Activated T-cell treated with anti-CD3 and anti-CD28 coated beads, Interleukin-2, amount 50 U/mL, for 4 hours (primary cell): ENCODE measurements at regions not wholly inside any gene's neighbourhood (a gene's known extent, or its start where the extent isn't known, plus 50 kb on each side); places are given as distances from the start of the nearest gene placed in this dataset.
"Not testable (repeated sequence)": the region's sequence is repeated elsewhere in the genome, so short reads cannot be mapped to it uniquely, and the experiment has no call there.

Experiments
- ATAC-seq, 2 donors: fragments of 200-7000 bp; cut with Tn5 transposase; one replicate each; pipeline ENCODE4 v1.10.0; 2021
- DNase-seq: peaks from one replicate; pipeline ENCODE4 v3.0.0-alpha.2; 2020
- H3K27me3 Mint-ChIP-seq: one replicate; pipeline ENCODE4 v1.8.0; 2021; ENCODE audit warnings: low read depth, mixed read lengths
- H3K36me3 Mint-ChIP-seq: one replicate; pipeline ENCODE4 v1.8.0; 2022; ENCODE audit warnings: mixed read lengths; ENCODE audit not compliant: insufficient read depth
- H3K4me1 Mint-ChIP-seq: one replicate; pipeline ENCODE4 v1.8.0; 2021; ENCODE audit warnings: low read depth, mixed read lengths
- H3K4me3 Mint-ChIP-seq: one replicate; pipeline ENCODE4 v1.8.0; 2021; ENCODE audit warnings: mild to moderate bottlenecking, moderate library complexity, mixed read lengths
- H3K9me3 Mint-ChIP-seq: one replicate; pipeline ENCODE4 v1.8.0; 2021; ENCODE audit warnings: mixed read lengths

GRCh38 chr2:222760301-222760897, 88.9 kb downstream of the MOGAT1 start:
- Mint-ChIP-seq H3K4me3 (no peak overlapping the region), H3K27me3 (peaks cover 3% of the 10 kb centered on the region), H3K9me3 (no peaks in the 10 kb centered on the region), H3K4me1 (no peaks in the 10 kb centered on the region), H3K36me3 (no peaks in the 10 kb centered on the region)
- ATAC-seq (no peak), DNase-seq (no peak)

GRCh38 chr2:222761888-222762287, 90.4 kb downstream of the MOGAT1 start:
- DNase-seq (no peak), ATAC-seq (no peak)
- H3K9me3 Mint-ChIP-seq, result no peaks in the 10 kb centered on the region
- H3K4me3 Mint-ChIP-seq, result no peak overlapping the region
- no peaks in the 10 kb centered on the region for H3K4me1 Mint-ChIP-seq
- H3K27me3 Mint-ChIP-seq, result peaks cover 7% of the 10 kb centered on the region
- no peaks in the 10 kb centered on the region for H3K36me3 Mint-ChIP-seq

- Mint-ChIP-seq H3K9me3 (no peaks in the 10 kb centered on the region), H3K36me3 (no peaks in the 10 kb centered on the region), H3K4me1 (no peaks in the 10 kb centered on the region), H3K4me3 (no peak overlapping the region), H3K27me3 (peaks cover 7% of the 10 kb centered on the region)
- ATAC-seq, result no peak
- no peak for DNase-seq
Measured at GRCh38 chr2:222762342-222762741, 90.9 kb downstream of the MOGAT1 start.

GRCh38 chr2:222765883-222766282, 94.4 kb downstream of the MOGAT1 start:
- not testable (repeated sequence) for ATAC-seq, H3K9me3 Mint-ChIP-seq, H3K36me3 Mint-ChIP-seq, H3K27me3 Mint-ChIP-seq, H3K4me1 Mint-ChIP-seq, DNase-seq, H3K4me3 Mint-ChIP-seq

- not testable (repeated sequence) for H3K36me3 Mint-ChIP-seq, H3K4me3 Mint-ChIP-seq, H3K9me3 Mint-ChIP-seq, H3K4me1 Mint-ChIP-seq, ATAC-seq, H3K27me3 Mint-ChIP-seq, DNase-seq
Measured at GRCh38 chr2:222768019-222768418, 92.8 kb upstream of the ACSL3 start.

GRCh38 chr2:222769446-222769845, 91.4 kb upstream of the ACSL3 start:
- no peak for DNase-seq
- Mint-ChIP-seq H3K4me1 (no peaks in the 10 kb centered on the region), H3K27me3 (peaks cover 11% of the 10 kb centered on the region), H3K4me3 (no peak overlapping the region), H3K9me3 (no peaks in the 10 kb centered on the region), H3K36me3 (no peaks in the 10 kb centered on the region)
- no peak for ATAC-seq

GRCh38 chr2:222769941-222770340, 90.9 kb upstream of the ACSL3 start:
- H3K36me3 Mint-ChIP-seq, result no peaks in the 10 kb centered on the region
- DNase-seq (no peak), ATAC-seq (no peak)
- H3K9me3 Mint-ChIP-seq, result no peaks in the 10 kb centered on the region
- H3K4me1 Mint-ChIP-seq, result no peaks in the 10 kb centered on the region
- H3K27me3 Mint-ChIP-seq, result peaks cover 12% of the 10 kb centered on the region
- no peak overlapping the region for H3K4me3 Mint-ChIP-seq

- DNase-seq (no peak), ATAC-seq (no peak)
- H3K9me3 Mint-ChIP-seq, result no peaks in the 10 kb centered on the region
- no peaks in the 10 kb centered on the region for H3K4me1 Mint-ChIP-seq
- H3K4me3 Mint-ChIP-seq, result no peak overlapping the region
- peaks cover 11% of the 10 kb centered on the region for H3K27me3 Mint-ChIP-seq
- no peaks in the 10 kb centered on the region for H3K36me3 Mint-ChIP-seq
Measured at GRCh38 chr2:222771832-222772231, 89.0 kb upstream of the ACSL3 start.

GRCh38 chr2:222774941-222775340, 85.9 kb upstream of the ACSL3 start:
- no peak overlapping the region for H3K4me3 Mint-ChIP-seq
- no peaks in the 10 kb centered on the region for H3K4me1 Mint-ChIP-seq
- DNase-seq (no peak), ATAC-seq (no peak)
- H3K36me3 Mint-ChIP-seq, result no peaks in the 10 kb centered on the region
- H3K27me3 Mint-ChIP-seq, result peaks cover 13% of the 10 kb centered on the region
- no peaks in the 10 kb centered on the region for H3K9me3 Mint-ChIP-seq

- H3K9me3 Mint-ChIP-seq, result no peaks in the 10 kb centered on the region
- no peak for DNase-seq
- H3K4me1 Mint-ChIP-seq, result no peaks in the 10 kb centered on the region
- H3K36me3 Mint-ChIP-seq, result no peaks in the 10 kb centered on the region
- peaks cover 11% of the 10 kb centered on the region for H3K27me3 Mint-ChIP-seq
- no peak overlapping the region for H3K4me3 Mint-ChIP-seq
- ATAC-seq, result no peak
Measured at GRCh38 chr2:222776792-222777191, 84.0 kb upstream of the ACSL3 start.

- ATAC-seq (no peak), DNase-seq (no peak)
- no peaks in the 10 kb centered on the region for H3K9me3 Mint-ChIP-seq
- H3K4me1 Mint-ChIP-seq, result no peaks in the 10 kb centered on the region
- peaks cover 9% of the 10 kb centered on the region for H3K27me3 Mint-ChIP-seq
- no peak overlapping the region for H3K4me3 Mint-ChIP-seq
- no peaks in the 10 kb centered on the region for H3K36me3 Mint-ChIP-seq
Measured at GRCh38 chr2:222778400-222778799, 82.4 kb upstream of the ACSL3 start.

- DNase-seq (no peak), ATAC-seq (no peak)
- H3K9me3 Mint-ChIP-seq, result no peaks in the 10 kb centered on the region
- H3K27me3 Mint-ChIP-seq, result peaks cover 8% of the 10 kb centered on the region
- H3K4me1 Mint-ChIP-seq, result no peaks in the 10 kb centered on the region
- no peaks in the 10 kb centered on the region for H3K36me3 Mint-ChIP-seq
- H3K4me3 Mint-ChIP-seq, result no peak overlapping the region
Measured at GRCh38 chr2:222779145-222779832, 81.5 kb upstream of the ACSL3 start.

- Mint-ChIP-seq H3K27me3 (peaks cover 6% of the 10 kb centered on the region), H3K4me3 (no peak overlapping the region), H3K4me1 (no peaks in the 10 kb centered on the region), H3K36me3 (no peaks in the 10 kb centered on the region), H3K9me3 (no peaks in the 10 kb centered on the region)
- ATAC-seq (no peak), DNase-seq (no peak)
Measured at GRCh38 chr2:222780051-222780450, 80.8 kb upstream of the ACSL3 start.

- Mint-ChIP-seq H3K27me3 (peaks cover 1% of the 10 kb centered on the region), H3K4me1 (no peaks in the 10 kb centered on the region), H3K9me3 (no peaks in the 10 kb centered on the region), H3K4me3 (no peak overlapping the region), H3K36me3 (no peaks in the 10 kb centered on the region)
- DNase-seq (no peak), ATAC-seq (no peak)
Measured at GRCh38 chr2:222782201-222782730, 78.6 kb upstream of the ACSL3 start.

- Mint-ChIP-seq H3K4me3 (no peak overlapping the region), H3K9me3 (no peaks in the 10 kb centered on the region), H3K4me1 (no peaks in the 10 kb centered on the region), H3K36me3 (no peaks in the 10 kb centered on the region), H3K27me3 (peaks cover 1% of the 10 kb centered on the region)
- DNase-seq (no peak), ATAC-seq (no peak)
Measured at GRCh38 chr2:222783592-222783991, 77.2 kb upstream of the ACSL3 start.
